ENCODE measurements at regions not wholly inside any gene's neighbourhood (a gene's known extent, or its start where the extent isn't known, plus 50 kb on each side); places are given as distances from the start of the nearest gene placed in this dataset.

- POLR2A ChIA-PET: no interaction called here
- H3K4me3 Mint-ChIP-seq: no peak overlapping the region
Measured at GRCh38 chr4:130600706-130601105, 1504.8 kb downstream of the C4orf33 start.

DNA sequence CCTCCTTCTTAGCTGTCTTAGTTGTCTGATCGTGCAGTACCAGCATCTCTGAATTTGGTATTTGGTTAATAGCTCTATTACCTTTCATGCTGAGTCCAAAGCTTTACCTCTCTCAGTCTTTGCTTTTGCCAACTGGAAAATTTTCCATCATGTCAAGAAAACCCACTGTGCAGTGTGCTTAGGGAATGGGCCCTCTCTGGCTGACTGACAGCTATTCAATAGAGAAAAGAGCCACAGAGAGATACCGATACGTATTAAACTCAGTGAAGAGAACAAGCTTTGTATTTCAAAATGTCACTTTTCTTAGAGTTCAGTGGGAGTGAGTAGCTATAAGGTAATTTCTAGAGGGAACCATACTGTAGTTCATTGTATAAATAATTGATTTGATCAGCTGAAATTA lies 1507.1 kb downstream of the C4orf33 start:
- no peak for TF ChIP-seq EZH2 (IDR thresholded peaks at IDR 0.05; ENCODE audit: borderline replicate concordance, insufficient read depth, low read depth, low read length, poor library complexity, severe bottlenecking)
- TF ChIP-seq, protein P1, sequence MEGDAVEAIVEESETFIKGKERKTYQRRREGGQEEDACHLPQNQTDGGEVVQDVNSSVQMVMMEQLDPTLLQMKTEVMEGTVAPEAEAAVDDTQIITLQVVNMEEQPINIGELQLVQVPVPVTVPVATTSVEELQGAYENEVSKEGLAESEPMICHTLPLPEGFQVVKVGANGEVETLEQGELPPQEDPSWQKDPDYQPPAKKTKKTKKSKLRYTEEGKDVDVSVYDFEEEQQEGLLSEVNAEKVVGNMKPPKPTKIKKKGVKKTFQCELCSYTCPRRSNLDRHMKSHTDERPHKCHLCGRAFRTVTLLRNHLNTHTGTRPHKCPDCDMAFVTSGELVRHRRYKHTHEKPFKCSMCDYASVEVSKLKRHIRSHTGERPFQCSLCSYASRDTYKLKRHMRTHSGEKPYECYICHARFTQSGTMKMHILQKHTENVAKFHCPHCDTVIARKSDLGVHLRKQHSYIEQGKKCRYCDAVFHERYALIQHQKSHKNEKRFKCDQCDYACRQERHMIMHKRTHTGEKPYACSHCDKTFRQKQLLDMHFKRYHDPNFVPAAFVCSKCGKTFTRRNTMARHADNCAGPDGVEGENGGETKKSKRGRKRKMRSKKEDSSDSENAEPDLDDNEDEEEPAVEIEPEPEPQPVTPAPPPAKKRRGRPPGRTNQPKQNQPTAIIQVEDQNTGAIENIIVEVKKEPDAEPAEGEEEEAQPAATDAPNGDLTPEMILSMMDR (IDR thresholded peaks at IDR 0.05): no peak
- Histone ChIP-seq H2AFZ (ENCODE audit: insufficient read depth, low read depth, low read length, poor library complexity, severe bottlenecking) (no peak overlapping the region), H3K4me1 (ENCODE audit: control insufficient read depth in 2 of 2, insufficient read depth in 2 of 2, low read length in 2 of 2) (no peaks in the 10 kb centered on the region), H3K4me3 (ENCODE audit: control extremely low read depth in 1 of 5, extremely low read depth in 1 of 5, insufficient read depth in 1 of 5, low read depth in 2 of 5, low read length in 4 of 5) (no peak overlapping the region), H4K20me1 (ENCODE audit: control insufficient read depth, insufficient read depth, low read length, poor library complexity, severe bottlenecking) (no peaks in the 10 kb centered on the region), H3K4me2 (replicated peaks; ENCODE audit: low read depth, low read length, poor library complexity, severe bottlenecking) (no peak overlapping the region), H3K27me3 (replicated peaks in 1 of 4; ENCODE audit: control extremely low read depth in 1 of 4, control insufficient read depth in 3 of 4, insufficient read depth in 4 of 4, low read length in 3 of 4) (no peaks in the 10 kb centered on the region), H3K36me3 (replicated peaks in 1 of 2; ENCODE audit: control extremely low read depth in 1 of 2, control insufficient read depth in 1 of 2, extremely low read depth in 1 of 2, insufficient read depth in 2 of 2, low read length in 1 of 2) (no peaks in the 10 kb centered on the region), H3K79me2 (ENCODE audit: control insufficient read depth, insufficient read depth, low read length) (no peaks in the 10 kb centered on the region), H3K27ac (ENCODE audit: low read length in 2 of 2) (no peak overlapping the region), H3K9me3 (ENCODE audit: control extremely low read depth in 1 of 3, control insufficient read depth in 2 of 3, insufficient read depth in 1 of 3, low read length in 2 of 3) (no peaks in the 10 kb centered on the region), H3K9ac (ENCODE audit: low read length) (no peak overlapping the region)
- intact Hi-C loops (cut with micrococcal nuclease): no loop called here
- no peak for DNase-seq
- no peaks in the 10 kb centered on the region for H3K4me1 Mint-ChIP-seq
- H3K4me3 Mint-ChIP-seq: no peak overlapping the region
- ATAC-seq (ENCODE audit: low read depth): no peak
- no peak overlapping the region for H3K27ac Mint-ChIP-seq
- CTCF ChIA-PET: no interaction called here
- WGBS (ENCODE audit: insufficient coverage): 94% methylated on average over 2 of the region's 3 CpGs
- POLR2A ChIA-PET: no interaction called here
- no peaks in the 10 kb centered on the region for H3K9me3 Mint-ChIP-seq (ENCODE audit: insufficient read depth)
- H3K27me3 Mint-ChIP-seq: no peaks in the 10 kb centered on the region

More at GRCh38 chr4:130600706-130601105, 1504.8 kb downstream of the C4orf33 start:
- ATAC-seq (ENCODE audit: low read depth) (no peak), DNase-seq (no peak)
- Mint-ChIP-seq H3K9me3 (ENCODE audit: insufficient read depth) (no peaks in the 10 kb centered on the region), H3K4me1 (no peaks in the 10 kb centered on the region), H3K27ac (no peak overlapping the region), H3K27me3 (no peaks in the 10 kb centered on the region)
- 93% methylated on average over 3 of the region's 4 CpGs for WGBS (ENCODE audit: insufficient coverage)
- Histone ChIP-seq H3K79me2 (ENCODE audit: control insufficient read depth, insufficient read depth, low read length) (no peaks in the 10 kb centered on the region), H3K27ac (ENCODE audit: low read length in 2 of 2) (no peak overlapping the region), H4K20me1 (ENCODE audit: control insufficient read depth, insufficient read depth, low read length, poor library complexity, severe bottlenecking) (no peaks in the 10 kb centered on the region), H3K4me3 (ENCODE audit: control extremely low read depth in 1 of 5, extremely low read depth in 1 of 5, insufficient read depth in 1 of 5, low read depth in 2 of 5, low read length in 4 of 5) (no peak overlapping the region), H3K27me3 (replicated peaks in 1 of 4; ENCODE audit: control extremely low read depth in 1 of 4, control insufficient read depth in 3 of 4, insufficient read depth in 4 of 4, low read length in 3 of 4) (no peaks in the 10 kb centered on the region), H3K9ac (ENCODE audit: low read length) (no peak overlapping the region), H2AFZ (ENCODE audit: insufficient read depth, low read depth, low read length, poor library complexity, severe bottlenecking) (no peak overlapping the region), H3K4me2 (replicated peaks; ENCODE audit: low read depth, low read length, poor library complexity, severe bottlenecking) (no peak overlapping the region), H3K4me1 (ENCODE audit: control insufficient read depth in 2 of 2, insufficient read depth in 2 of 2, low read length in 2 of 2) (no peaks in the 10 kb centered on the region), H3K36me3 (replicated peaks in 1 of 2; ENCODE audit: control extremely low read depth in 1 of 2, control insufficient read depth in 1 of 2, extremely low read depth in 1 of 2, insufficient read depth in 2 of 2, low read length in 1 of 2) (no peaks in the 10 kb centered on the region), H3K9me3 (ENCODE audit: control extremely low read depth in 1 of 3, control insufficient read depth in 2 of 3, insufficient read depth in 1 of 3, low read length in 2 of 3) (no peaks in the 10 kb centered on the region)
- intact Hi-C loops (cut with micrococcal nuclease): no loop called here
- CTCF ChIA-PET: no interaction called here
- TF ChIP-seq, protein P1 (IDR thresholded peaks at IDR 0.05): no peak
- no peak for TF ChIP-seq EZH2 (IDR thresholded peaks at IDR 0.05; ENCODE audit: borderline replicate concordance, insufficient read depth, low read depth, low read length, poor library complexity, severe bottlenecking)

All from B cell (primary cell).